Esophagus muscularis mucosa (tissue), 4 donors: ENCODE measurements at regions not wholly inside any gene's neighbourhood (a gene's known extent, or its start where the extent isn't known, plus 50 kb on each side); places are given as distances from the start of the nearest gene placed in this dataset.

ENCODE experiments used
- DNase-seq: peaks from one replicate; pipeline ENCODE4 v3.0.0-alpha.2; 2017; ENCODE audit errors: extremely low spot score
- H3K27ac ChIP-seq, 4 donors: fragments of 200-600 bp; sonication (generic); replicated peaks in 1 of 4; 1 replicate in 3 of 4; 2 replicates in 1 of 4; pipeline ENCODE4 v1.5.1; 2016 to 2019; ENCODE audit warnings: mild to moderate bottlenecking in 1 of 4
- H3K27me3 ChIP-seq, 4 donors: fragments of 200-600 bp; sonication (generic); one replicate each; pipeline versions ENCODE4 v1.5.1 to v1.6.0; 2016 to 2019
- H3K36me3 ChIP-seq, 4 donors: fragments of 200-600 bp; sonication (generic); one replicate each; pipeline ENCODE4 v1.5.1; 2016 to 2019
- H3K4me1 ChIP-seq, 4 donors: fragments of 200-600 bp; sonication (generic); one replicate each; pipeline ENCODE4 v1.5.1; 2016 to 2019
- H3K4me3 ChIP-seq, 4 donors: fragments of 200-600 bp; sonication (generic); 1 replicate in 2 of 4; 2 replicates in 2 of 4; pipeline ENCODE4 v1.5.1; 2016 to 2019; ENCODE audit warnings: mild to moderate bottlenecking in 4 of 4, moderate library complexity in 1 of 4
- H3K9me3 ChIP-seq, 4 donors: fragments of 200-600 bp; sonication (generic); 1 replicate in 3 of 4; 2 replicates in 1 of 4; pipeline ENCODE4 v1.5.1; 2016 to 2019
- CTCF ChIP-seq, 3 experiments: fragments of 200-600 bp in 2 of 3; fragments of 450-650 bp in 1 of 3; sonication (generic) in 2 of 3; IDR thresholded peaks; one replicate each; pipeline ENCODE4 v1.5.1; 2017 to 2019; ENCODE audit warnings: antibody characterized with exemption in 3 of 3, mild to moderate bottlenecking in 2 of 3, moderate library complexity in 1 of 3
- EP300 ChIP-seq: sonication (generic); formaldehyde crosslinking; IDR thresholded peaks from one replicate; pipeline ENCODE4 v1.6.1; 2017; ENCODE audit warnings: antibody characterized with exemption
- POLR2A ChIP-seq: fragments of 450-650 bp; IDR thresholded peaks from one replicate; pipeline ENCODE4 v1.6.1; 2017; ENCODE audit warnings: antibody characterized with exemption, moderate library complexity, mild to moderate bottlenecking, low read depth
- POLR2AphosphoS5 ChIP-seq, 2 donors: sonication (generic); formaldehyde crosslinking; IDR thresholded peaks; one replicate each; pipeline ENCODE4 v1.6.1; 2017; ENCODE audit warnings: antibody characterized with exemption in 2 of 2
- WGBS: methylation state at CpG from one replicate; pipeline ENCODE4 v1.1.5; 2018; 5-methylcytosine and 5-hydroxymethylcytosine counted together
- intact Hi-C: fragments of 100-400 bp; cut with DNase I; formaldehyde crosslinking; loops from one replicate; pipeline ENCODE4 v1.15.1; 2023

- no peaks in the 10 kb centered on the region for H3K27me3 ChIP-seq
- no peak for TF ChIP-seq POLR2A
- TF ChIP-seq EP300: no peak
- no peak for TF ChIP-seq POLR2AphosphoS5 (IDR thresholded peaks at IDR 0.05)
- TF ChIP-seq CTCF (IDR thresholded peaks at IDR 0.05): no peak
- no peaks in the 10 kb centered on the region for H3K4me1 ChIP-seq
- H3K9me3 ChIP-seq: no peaks in the 10 kb centered on the region
- no peak overlapping the region for H3K4me3 ChIP-seq
- intact Hi-C loops: no loop called here
- no peaks in the 10 kb centered on the region for H3K36me3 ChIP-seq
- no peak overlapping the region for H3K27ac ChIP-seq
- DNase-seq: no peak
These were observed 1218.1 kb downstream of the FAM181B start for GRCh38 chr11:81515566-81515965.

- Histone ChIP-seq H3K27ac (no peak overlapping the region), H3K36me3 (no peaks in the 10 kb centered on the region), H3K27me3 (no peaks in the 10 kb centered on the region), H3K4me1 (no peaks in the 10 kb centered on the region), H3K9me3 (no peaks in the 10 kb centered on the region), H3K4me3 (no peak overlapping the region)
- TF ChIP-seq POLR2A: no peak
- peak in 2 of 3 experiments; percentile 31 to 53 for TF ChIP-seq CTCF (IDR thresholded peaks at IDR 0.05)
- intact Hi-C loops: no loop called here
- DNase-seq: no peak
- WGBS: 21% methylated on average over 5 of the region's 5 CpGs
These were observed 1236.4 kb downstream of the FAM181B start for GRCh38 chr11:81497202-81497804.

- no peak overlapping the region for H3K27ac ChIP-seq
- no peaks in the 10 kb centered on the region for H3K4me1 ChIP-seq
- no peak for DNase-seq
- intact Hi-C loops: no loop called here
- WGBS: 32% methylated on average over 1 of the region's 1 CpG
- TF ChIP-seq POLR2A (no peak), CTCF (IDR thresholded peaks at IDR 0.05) (no peak), EP300 (no peak)
- H3K36me3 ChIP-seq: no peaks in the 10 kb centered on the region
- no peaks in the 10 kb centered on the region for H3K27me3 ChIP-seq
- no peaks in the 10 kb centered on the region for H3K9me3 ChIP-seq
- H3K4me3 ChIP-seq: no peak overlapping the region
These were observed 1237.1 kb downstream of the FAM181B start for GRCh38 chr11:81496601-81497000.

- intact Hi-C loops: no loop called here
- DNase-seq: no peak
These were observed 1237.9 kb downstream of the FAM181B start for GRCh38 chr11:81495699-81496292.

More at GRCh38 chr11:81495699-81496292, 1237.9 kb downstream of the FAM181B start:
- H3K27ac ChIP-seq: no peak overlapping the region
- no peak overlapping the region for H3K4me3 ChIP-seq
- no peaks in the 10 kb centered on the region for H3K27me3 ChIP-seq
- H3K9me3 ChIP-seq: no peaks in the 10 kb centered on the region
- H3K4me1 ChIP-seq: no peaks in the 10 kb centered on the region
- no peak for TF ChIP-seq POLR2A
- no peak for TF ChIP-seq EP300
- no peak for TF ChIP-seq POLR2AphosphoS5 (IDR thresholded peaks at IDR 0.05)
- no peak for TF ChIP-seq CTCF (IDR thresholded peaks at IDR 0.05)
- H3K36me3 ChIP-seq: no peaks in the 10 kb centered on the region
- WGBS: 78% methylated on average over 4 of the region's 4 CpGs
